ENCODE measurements at regions not wholly inside any gene's neighbourhood (a gene's known extent, or its start where the extent isn't known, plus 50 kb on each side); places are given as distances from the start of the nearest gene placed in this dataset.

DNA sequence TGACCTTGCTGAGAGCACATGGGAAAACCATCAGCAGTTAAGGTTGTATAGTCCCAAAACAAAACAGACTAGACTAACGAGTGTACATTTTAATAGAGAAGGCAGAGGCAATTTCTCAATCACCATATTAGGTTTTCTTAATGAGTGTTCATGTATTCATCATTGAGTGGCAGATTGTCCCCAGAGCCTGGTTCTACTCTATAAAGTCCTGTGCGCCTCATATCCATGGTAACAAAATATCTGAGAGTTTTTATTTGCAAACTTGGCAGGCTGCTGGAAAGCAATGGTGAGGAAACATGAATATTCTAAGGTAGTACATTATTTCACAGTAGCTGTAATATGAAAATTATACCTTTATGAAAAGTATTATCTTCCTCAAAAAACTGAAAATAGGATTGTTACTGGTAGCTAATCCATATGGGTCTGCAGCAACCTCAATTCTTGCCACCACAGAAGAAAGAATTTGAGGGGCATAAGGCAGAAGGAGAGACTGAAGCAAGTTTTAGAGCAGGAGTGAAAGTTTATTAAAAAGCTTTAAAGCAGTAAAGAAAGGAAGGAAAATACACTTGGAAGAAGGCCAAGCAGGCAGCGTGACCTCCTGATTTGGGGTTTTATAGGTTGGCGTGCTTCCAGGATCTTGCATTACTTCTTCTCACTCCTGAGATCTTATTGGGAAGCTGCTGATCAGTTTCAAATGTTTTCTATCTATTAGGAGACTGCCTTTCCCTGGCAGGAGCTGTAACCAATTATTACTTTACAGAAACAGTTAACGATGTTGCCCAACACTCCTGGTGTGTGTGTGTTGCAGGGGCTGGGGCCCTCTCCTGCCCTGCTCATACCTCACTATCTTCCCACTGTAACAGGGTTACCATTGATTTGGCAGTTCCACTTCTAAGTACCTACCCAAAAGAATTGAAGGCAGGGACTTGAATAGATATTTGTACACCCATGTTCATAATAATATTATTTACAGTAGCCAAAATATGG is 154.0 kb upstream of the NUDT4 start (continued):
- TF ChIP-seq, protein P1, sequence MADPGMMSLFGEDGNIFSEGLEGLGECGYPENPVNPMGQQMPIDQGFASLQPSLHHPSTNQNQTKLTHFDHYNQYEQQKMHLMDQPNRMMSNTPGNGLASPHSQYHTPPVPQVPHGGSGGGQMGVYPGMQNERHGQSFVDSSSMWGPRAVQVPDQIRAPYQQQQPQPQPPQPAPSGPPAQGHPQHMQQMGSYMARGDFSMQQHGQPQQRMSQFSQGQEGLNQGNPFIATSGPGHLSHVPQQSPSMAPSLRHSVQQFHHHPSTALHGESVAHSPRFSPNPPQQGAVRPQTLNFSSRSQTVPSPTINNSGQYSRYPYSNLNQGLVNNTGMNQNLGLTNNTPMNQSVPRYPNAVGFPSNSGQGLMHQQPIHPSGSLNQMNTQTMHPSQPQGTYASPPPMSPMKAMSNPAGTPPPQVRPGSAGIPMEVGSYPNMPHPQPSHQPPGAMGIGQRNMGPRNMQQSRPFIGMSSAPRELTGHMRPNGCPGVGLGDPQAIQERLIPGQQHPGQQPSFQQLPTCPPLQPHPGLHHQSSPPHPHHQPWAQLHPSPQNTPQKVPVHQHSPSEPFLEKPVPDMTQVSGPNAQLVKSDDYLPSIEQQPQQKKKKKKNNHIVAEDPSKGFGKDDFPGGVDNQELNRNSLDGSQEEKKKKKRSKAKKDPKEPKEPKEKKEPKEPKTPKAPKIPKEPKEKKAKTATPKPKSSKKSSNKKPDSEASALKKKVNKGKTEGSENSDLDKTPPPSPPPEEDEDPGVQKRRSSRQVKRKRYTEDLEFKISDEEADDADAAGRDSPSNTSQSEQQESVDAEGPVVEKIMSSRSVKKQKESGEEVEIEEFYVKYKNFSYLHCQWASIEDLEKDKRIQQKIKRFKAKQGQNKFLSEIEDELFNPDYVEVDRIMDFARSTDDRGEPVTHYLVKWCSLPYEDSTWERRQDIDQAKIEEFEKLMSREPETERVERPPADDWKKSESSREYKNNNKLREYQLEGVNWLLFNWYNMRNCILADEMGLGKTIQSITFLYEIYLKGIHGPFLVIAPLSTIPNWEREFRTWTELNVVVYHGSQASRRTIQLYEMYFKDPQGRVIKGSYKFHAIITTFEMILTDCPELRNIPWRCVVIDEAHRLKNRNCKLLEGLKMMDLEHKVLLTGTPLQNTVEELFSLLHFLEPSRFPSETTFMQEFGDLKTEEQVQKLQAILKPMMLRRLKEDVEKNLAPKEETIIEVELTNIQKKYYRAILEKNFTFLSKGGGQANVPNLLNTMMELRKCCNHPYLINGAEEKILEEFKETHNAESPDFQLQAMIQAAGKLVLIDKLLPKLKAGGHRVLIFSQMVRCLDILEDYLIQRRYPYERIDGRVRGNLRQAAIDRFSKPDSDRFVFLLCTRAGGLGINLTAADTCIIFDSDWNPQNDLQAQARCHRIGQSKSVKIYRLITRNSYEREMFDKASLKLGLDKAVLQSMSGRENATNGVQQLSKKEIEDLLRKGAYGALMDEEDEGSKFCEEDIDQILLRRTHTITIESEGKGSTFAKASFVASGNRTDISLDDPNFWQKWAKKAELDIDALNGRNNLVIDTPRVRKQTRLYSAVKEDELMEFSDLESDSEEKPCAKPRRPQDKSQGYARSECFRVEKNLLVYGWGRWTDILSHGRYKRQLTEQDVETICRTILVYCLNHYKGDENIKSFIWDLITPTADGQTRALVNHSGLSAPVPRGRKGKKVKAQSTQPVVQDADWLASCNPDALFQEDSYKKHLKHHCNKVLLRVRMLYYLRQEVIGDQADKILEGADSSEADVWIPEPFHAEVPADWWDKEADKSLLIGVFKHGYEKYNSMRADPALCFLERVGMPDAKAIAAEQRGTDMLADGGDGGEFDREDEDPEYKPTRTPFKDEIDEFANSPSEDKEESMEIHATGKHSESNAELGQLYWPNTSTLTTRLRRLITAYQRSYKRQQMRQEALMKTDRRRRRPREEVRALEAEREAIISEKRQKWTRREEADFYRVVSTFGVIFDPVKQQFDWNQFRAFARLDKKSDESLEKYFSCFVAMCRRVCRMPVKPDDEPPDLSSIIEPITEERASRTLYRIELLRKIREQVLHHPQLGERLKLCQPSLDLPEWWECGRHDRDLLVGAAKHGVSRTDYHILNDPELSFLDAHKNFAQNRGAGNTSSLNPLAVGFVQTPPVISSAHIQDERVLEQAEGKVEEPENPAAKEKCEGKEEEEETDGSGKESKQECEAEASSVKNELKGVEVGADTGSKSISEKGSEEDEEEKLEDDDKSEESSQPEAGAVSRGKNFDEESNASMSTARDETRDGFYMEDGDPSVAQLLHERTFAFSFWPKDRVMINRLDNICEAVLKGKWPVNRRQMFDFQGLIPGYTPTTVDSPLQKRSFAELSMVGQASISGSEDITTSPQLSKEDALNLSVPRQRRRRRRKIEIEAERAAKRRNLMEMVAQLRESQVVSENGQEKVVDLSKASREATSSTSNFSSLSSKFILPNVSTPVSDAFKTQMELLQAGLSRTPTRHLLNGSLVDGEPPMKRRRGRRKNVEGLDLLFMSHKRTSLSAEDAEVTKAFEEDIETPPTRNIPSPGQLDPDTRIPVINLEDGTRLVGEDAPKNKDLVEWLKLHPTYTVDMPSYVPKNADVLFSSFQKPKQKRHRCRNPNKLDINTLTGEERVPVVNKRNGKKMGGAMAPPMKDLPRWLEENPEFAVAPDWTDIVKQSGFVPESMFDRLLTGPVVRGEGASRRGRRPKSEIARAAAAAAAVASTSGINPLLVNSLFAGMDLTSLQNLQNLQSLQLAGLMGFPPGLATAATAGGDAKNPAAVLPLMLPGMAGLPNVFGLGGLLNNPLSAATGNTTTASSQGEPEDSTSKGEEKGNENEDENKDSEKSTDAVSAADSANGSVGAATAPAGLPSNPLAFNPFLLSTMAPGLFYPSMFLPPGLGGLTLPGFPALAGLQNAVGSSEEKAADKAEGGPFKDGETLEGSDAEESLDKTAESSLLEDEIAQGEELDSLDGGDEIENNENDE (IDR thresholded peaks at IDR 0.05; ENCODE audit: insufficient replicate concordance, low read length): no peak
- no peak for TF ChIP-seq HDAC2 (IDR thresholded peaks at IDR 0.05; ENCODE audit: borderline replicate concordance in 1 of 2, low read depth in 2 of 2, low read length in 2 of 2)
- TF ChIP-seq POU5F1 (IDR thresholded peaks at IDR 0.05; ENCODE audit: low read depth, low read length): no peak
- TF ChIP-seq KDM4A (IDR thresholded peaks at IDR 0.05; ENCODE audit: low read depth, low read length, severe bottlenecking): no peak
- no peak for TF ChIP-seq GTF2F1 (IDR thresholded peaks at IDR 0.05; ENCODE audit: borderline replicate concordance, low read depth, low read length)

All from H1 (cell line).